ENCODE measurements at regions not wholly inside any gene's neighbourhood (a gene's known extent, or its start where the extent isn't known, plus 50 kb on each side); places are given as distances from the start of the nearest gene placed in this dataset.

DNA sequence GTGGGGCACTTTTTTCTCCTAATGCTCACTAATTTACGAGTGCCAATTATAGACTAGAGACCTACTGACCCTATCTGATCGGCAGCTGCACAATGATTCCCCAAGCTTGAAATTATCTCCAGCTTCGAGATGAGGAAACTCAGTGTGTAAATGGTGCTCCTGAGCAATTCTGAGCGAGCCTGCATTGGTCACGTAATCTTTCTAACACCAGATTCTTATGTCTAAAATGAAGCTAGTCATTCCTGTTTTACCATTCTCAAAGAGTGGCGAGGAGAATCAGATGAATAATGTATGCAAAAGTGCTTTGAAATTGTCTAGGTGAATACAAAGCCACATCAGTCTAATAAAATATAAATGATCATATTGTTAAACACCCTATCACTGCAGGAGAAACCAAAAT, 318.1 kb upstream of the FAM78B start:
- H3K4me3 ChIP-seq, result no peak overlapping the region
- ATAC-seq (no peak), DNase-seq (no peak)
- WGBS, 4 donors, result 70 to 75% (median 74%) methylated on average over 6 of the region's 6 CpGs
- peaks cover 0 to 4% (median 0%) of the 10 kb centered on the region in 12 donors for H3K4me1 ChIP-seq
- no peaks in the 10 kb centered on the region for H3K27me3 ChIP-seq
- intact Hi-C loops (cut with DNase I), result no loop called here
- TF ChIP-seq, protein P1, sequence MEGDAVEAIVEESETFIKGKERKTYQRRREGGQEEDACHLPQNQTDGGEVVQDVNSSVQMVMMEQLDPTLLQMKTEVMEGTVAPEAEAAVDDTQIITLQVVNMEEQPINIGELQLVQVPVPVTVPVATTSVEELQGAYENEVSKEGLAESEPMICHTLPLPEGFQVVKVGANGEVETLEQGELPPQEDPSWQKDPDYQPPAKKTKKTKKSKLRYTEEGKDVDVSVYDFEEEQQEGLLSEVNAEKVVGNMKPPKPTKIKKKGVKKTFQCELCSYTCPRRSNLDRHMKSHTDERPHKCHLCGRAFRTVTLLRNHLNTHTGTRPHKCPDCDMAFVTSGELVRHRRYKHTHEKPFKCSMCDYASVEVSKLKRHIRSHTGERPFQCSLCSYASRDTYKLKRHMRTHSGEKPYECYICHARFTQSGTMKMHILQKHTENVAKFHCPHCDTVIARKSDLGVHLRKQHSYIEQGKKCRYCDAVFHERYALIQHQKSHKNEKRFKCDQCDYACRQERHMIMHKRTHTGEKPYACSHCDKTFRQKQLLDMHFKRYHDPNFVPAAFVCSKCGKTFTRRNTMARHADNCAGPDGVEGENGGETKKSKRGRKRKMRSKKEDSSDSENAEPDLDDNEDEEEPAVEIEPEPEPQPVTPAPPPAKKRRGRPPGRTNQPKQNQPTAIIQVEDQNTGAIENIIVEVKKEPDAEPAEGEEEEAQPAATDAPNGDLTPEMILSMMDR (IDR thresholded peaks at IDR 0.05), result no peak
- no peak for TF ChIP-seq POLR2A (IDR thresholded peaks at IDR 0.05)
- H3K36me3 ChIP-seq, result no peaks in the 10 kb centered on the region
- no peak overlapping the region for H3K27ac ChIP-seq
- no peaks in the 10 kb centered on the region for H3K9me3 ChIP-seq

DNA sequence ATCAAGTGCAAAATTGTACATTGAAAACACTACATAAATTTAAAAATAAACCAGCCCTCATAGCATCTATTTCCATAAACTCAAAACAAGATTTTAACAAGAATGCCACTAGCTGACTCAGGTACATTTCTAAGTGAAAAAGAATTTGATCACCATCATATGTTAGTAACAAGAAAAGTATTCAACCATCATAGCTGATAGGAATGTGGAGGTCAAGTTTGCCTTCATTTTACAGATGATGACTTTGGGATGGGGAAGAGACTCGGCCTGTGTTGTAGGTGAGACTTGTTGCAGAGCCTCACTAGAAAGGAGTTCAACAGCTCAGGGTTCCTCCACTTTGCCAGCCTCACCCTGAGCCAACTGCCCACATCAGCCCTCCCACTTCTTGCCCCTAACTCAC, 318.8 kb upstream of the FAM78B start:
- no peaks in the 10 kb centered on the region for H3K27me3 ChIP-seq
- intact Hi-C loops (cut with DNase I), result no loop called here
- ATAC-seq (no peak), DNase-seq (no peak)
- H3K4me3 ChIP-seq, result no peak overlapping the region
- H3K27ac ChIP-seq, result no peak overlapping the region
- peaks cover 0 to 4% (median 0%) of the 10 kb centered on the region in 12 donors for H3K4me1 ChIP-seq
- H3K36me3 ChIP-seq, result no peaks in the 10 kb centered on the region
- no peaks in the 10 kb centered on the region for H3K9me3 ChIP-seq
- TF ChIP-seq, protein P1 (IDR thresholded peaks at IDR 0.05), result no peak
- TF ChIP-seq POLR2A (IDR thresholded peaks at IDR 0.05), result no peak
- WGBS, 4 donors, result 73 to 93% (median 83%) methylated on average over 1 of the region's 1 CpG

DNA sequence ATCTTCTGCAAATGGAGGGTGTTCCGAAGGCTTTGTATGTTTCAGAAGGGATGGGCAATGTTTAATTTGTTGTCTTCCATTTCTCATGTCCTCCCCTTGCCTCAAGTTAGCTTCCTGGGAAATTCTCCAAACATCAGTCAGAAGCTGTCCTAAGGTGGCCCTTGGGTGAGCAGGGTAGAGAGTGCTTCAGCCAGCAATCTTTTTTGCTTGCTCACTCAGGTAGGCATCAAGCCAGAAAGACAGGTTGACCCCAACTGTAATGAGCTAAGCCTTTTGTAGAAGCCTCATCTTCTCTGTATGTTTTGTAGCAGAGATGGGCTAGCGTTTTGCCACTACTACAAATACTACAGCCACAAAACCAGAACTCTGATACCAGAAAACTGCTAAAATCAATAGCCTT, 321.5 kb upstream of the FAM78B start:
- no peak for ATAC-seq
- Histone ChIP-seq H3K4me1 (peaks cover 0 to 4% (median 0%) of the 10 kb centered on the region in 12 donors), H3K4me3 (no peak overlapping the region), H3K27me3 (no peaks in the 10 kb centered on the region), H3K9me3 (peaks cover 0 to 5% (median 0%) of the 10 kb centered on the region in 12 donors), H3K36me3 (no peaks in the 10 kb centered on the region), H3K27ac (no peak overlapping the region)
- WGBS, 4 donors, result 83 to 88% (median 87%) methylated on average over 2 of the region's 2 CpGs
- intact Hi-C loops (cut with DNase I), result no loop called here
- no peak for DNase-seq
- TF ChIP-seq POLR2A (IDR thresholded peaks at IDR 0.05), result no peak
- TF ChIP-seq, protein P1 (IDR thresholded peaks at IDR 0.05), result no peak

DNA sequence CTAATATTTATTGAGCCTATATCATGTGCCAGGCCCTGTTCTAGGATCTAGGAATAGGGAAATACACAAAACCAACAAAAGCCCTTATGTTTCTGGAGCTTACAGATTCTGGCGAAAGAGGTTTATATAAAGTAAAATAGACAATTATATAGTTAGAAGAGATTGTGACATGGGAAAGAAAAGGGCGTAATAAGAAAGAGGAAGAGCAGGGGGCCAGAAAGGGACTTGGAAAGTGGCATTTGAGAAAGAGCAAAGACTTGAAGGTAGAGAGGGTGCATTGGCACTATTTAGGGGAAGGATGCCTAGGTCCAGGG, 322.5 kb upstream of the FAM78B start:
- intact Hi-C loops (cut with DNase I), result no loop called here
- Histone ChIP-seq H3K4me3 (peak overlapping the region in 7 of 12 donors; percentile 27 to 63 (median 41)), H3K36me3 (no peaks in the 10 kb centered on the region), H3K4me1 (peaks cover 0 to 4% (median 0%) of the 10 kb centered on the region in 12 donors), H3K9me3 (peaks cover 0 to 5% (median 0%) of the 10 kb centered on the region in 12 donors), H3K27me3 (no peaks in the 10 kb centered on the region), H3K27ac (peak overlapping the region in 3 of 12 donors; percentile 36 to 94 (median 49))
- no peak for DNase-seq
- ATAC-seq, result no peak
- TF ChIP-seq, protein P1 (IDR thresholded peaks at IDR 0.05), result no peak
- no peak for TF ChIP-seq POLR2A (IDR thresholded peaks at IDR 0.05)
- WGBS, 4 donors, result 84 to 92% (median 89%) methylated on average over 2 of the region's 2 CpGs
